ENCODE measurements at regions not wholly inside any gene's neighbourhood (a gene's known extent, or its start where the extent isn't known, plus 50 kb on each side); places are given as distances from the start of the nearest gene placed in this dataset.

- Histone ChIP-seq H3K27me3 (ENCODE audit: control insufficient read depth in 1 of 2, insufficient read depth in 2 of 2, low read length in 2 of 2) (no peaks in the 10 kb centered on the region), H3K36me3 (ENCODE audit: insufficient read depth, low read length) (no peaks in the 10 kb centered on the region), H3K27ac (ENCODE audit: low read depth in 1 of 2, low read length in 2 of 2) (no peak overlapping the region), H3K4me3 (ENCODE audit: low read length) (no peak overlapping the region), H3K4me1 (ENCODE audit: insufficient read depth, low read length) (no peaks in the 10 kb centered on the region), H3K9me3 (ENCODE audit: control insufficient read depth in 1 of 2, insufficient read depth in 1 of 2, low read length in 2 of 2) (peaks cover 4 to 5% of the 10 kb centered on the region in 2 experiments)
- Mint-ChIP-seq H3K36me3 (ENCODE audit: low read depth) (no peaks in the 10 kb centered on the region), H3K9me3 (peaks cover 5% of the 10 kb centered on the region), H3K27me3 (no peaks in the 10 kb centered on the region), H3K4me3 (no peak overlapping the region), H3K4me1 (ENCODE audit: low read depth) (no peaks in the 10 kb centered on the region), H3K27ac (no peak overlapping the region)
- CTCF ChIA-PET: no interaction called here
- intact Hi-C loops (cut with DNase I, micrococcal nuclease): no loop called here
- ATAC-seq (ENCODE audit: poor library complexity): no peak
- TF ChIP-seq, protein P1, sequence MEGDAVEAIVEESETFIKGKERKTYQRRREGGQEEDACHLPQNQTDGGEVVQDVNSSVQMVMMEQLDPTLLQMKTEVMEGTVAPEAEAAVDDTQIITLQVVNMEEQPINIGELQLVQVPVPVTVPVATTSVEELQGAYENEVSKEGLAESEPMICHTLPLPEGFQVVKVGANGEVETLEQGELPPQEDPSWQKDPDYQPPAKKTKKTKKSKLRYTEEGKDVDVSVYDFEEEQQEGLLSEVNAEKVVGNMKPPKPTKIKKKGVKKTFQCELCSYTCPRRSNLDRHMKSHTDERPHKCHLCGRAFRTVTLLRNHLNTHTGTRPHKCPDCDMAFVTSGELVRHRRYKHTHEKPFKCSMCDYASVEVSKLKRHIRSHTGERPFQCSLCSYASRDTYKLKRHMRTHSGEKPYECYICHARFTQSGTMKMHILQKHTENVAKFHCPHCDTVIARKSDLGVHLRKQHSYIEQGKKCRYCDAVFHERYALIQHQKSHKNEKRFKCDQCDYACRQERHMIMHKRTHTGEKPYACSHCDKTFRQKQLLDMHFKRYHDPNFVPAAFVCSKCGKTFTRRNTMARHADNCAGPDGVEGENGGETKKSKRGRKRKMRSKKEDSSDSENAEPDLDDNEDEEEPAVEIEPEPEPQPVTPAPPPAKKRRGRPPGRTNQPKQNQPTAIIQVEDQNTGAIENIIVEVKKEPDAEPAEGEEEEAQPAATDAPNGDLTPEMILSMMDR (IDR thresholded peaks at IDR 0.05): no peak
- no peak for DNase-seq
- POLR2A ChIA-PET: no interaction called here
Observed at GRCh38 chr9:12973710-12974109, 198.9 kb downstream of the LURAP1L start.

GRCh38 chr9:12974671-12975070, 199.9 kb downstream of the LURAP1L start:
- peaks cover 4 to 9% of the 10 kb centered on the region in 2 experiments for H3K9me3 ChIP-seq (ENCODE audit: control insufficient read depth in 1 of 2, insufficient read depth in 1 of 2, low read length in 2 of 2)
- Mint-ChIP-seq H3K9me3 (peaks cover 5% of the 10 kb centered on the region), H3K27me3 (no peaks in the 10 kb centered on the region), H3K4me1 (ENCODE audit: low read depth) (no peaks in the 10 kb centered on the region), H3K27ac (no peak overlapping the region), H3K4me3 (no peak overlapping the region), H3K36me3 (ENCODE audit: low read depth) (no peaks in the 10 kb centered on the region)
- TF ChIP-seq, protein P1 (IDR thresholded peaks at IDR 0.05): no peak
- H3K4me1 ChIP-seq (ENCODE audit: insufficient read depth, low read length): no peaks in the 10 kb centered on the region
- no peak overlapping the region for H3K27ac ChIP-seq (ENCODE audit: low read depth in 1 of 2, low read length in 2 of 2)
- CTCF ChIA-PET: no interaction called here
- H3K4me3 ChIP-seq (ENCODE audit: low read length): no peak overlapping the region
- intact Hi-C loops (cut with DNase I, micrococcal nuclease): no loop called here
- no peak for DNase-seq
- no peaks in the 10 kb centered on the region for H3K27me3 ChIP-seq (ENCODE audit: control insufficient read depth in 1 of 2, insufficient read depth in 2 of 2, low read length in 2 of 2)
- no peaks in the 10 kb centered on the region for H3K36me3 ChIP-seq (ENCODE audit: insufficient read depth, low read length)
- POLR2A ChIA-PET: no interaction called here
- no peak for ATAC-seq (ENCODE audit: poor library complexity)

DNA sequence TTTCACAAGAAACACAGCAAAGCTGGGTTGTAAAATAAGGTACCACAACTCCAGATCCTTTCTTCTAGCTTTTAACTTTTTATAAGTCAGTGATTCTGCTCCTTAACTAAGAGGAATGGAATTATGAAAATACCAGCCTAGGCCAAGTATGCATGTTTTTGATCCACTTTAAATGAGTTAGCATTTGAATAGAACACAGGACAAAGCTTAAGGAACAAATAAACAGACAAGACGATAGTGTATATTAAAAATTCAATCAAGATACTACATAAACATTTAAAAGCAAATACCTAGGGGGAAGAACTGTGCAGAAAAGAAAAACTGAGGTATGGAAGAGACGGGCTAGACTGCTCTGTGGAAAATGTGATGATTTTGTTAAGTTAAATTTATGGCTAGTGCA, 200.7 kb downstream of the LURAP1L start:
- Histone ChIP-seq H3K9me3 (ENCODE audit: control insufficient read depth in 1 of 2, insufficient read depth in 1 of 2, low read length in 2 of 2) (peaks cover 0 to 9% of the 10 kb centered on the region in 2 experiments), H3K4me3 (ENCODE audit: low read length) (no peak overlapping the region), H3K27ac (ENCODE audit: low read depth in 1 of 2, low read length in 2 of 2) (no peak overlapping the region), H3K4me1 (ENCODE audit: insufficient read depth, low read length) (no peaks in the 10 kb centered on the region), H3K27me3 (ENCODE audit: control insufficient read depth in 1 of 2, insufficient read depth in 2 of 2, low read length in 2 of 2) (no peaks in the 10 kb centered on the region), H3K36me3 (ENCODE audit: insufficient read depth, low read length) (no peaks in the 10 kb centered on the region)
- Mint-ChIP-seq H3K27me3 (no peaks in the 10 kb centered on the region), H3K27ac (no peak overlapping the region), H3K4me3 (no peak overlapping the region), H3K36me3 (ENCODE audit: low read depth) (no peaks in the 10 kb centered on the region), H3K4me1 (ENCODE audit: low read depth) (no peaks in the 10 kb centered on the region), H3K9me3 (peaks cover 9% of the 10 kb centered on the region)
- CTCF ChIA-PET: no interaction called here
- ATAC-seq (ENCODE audit: poor library complexity) (no peak), DNase-seq (no peak)
- intact Hi-C loops (cut with DNase I, micrococcal nuclease): no loop called here
- TF ChIP-seq, protein P1 (IDR thresholded peaks at IDR 0.05): no peak
- POLR2A ChIA-PET: no interaction called here
